ENCODE measurements at regions not wholly inside any gene's neighbourhood (a gene's known extent, or its start where the extent isn't known, plus 50 kb on each side); places are given as distances from the start of the nearest gene placed in this dataset.

DNA sequence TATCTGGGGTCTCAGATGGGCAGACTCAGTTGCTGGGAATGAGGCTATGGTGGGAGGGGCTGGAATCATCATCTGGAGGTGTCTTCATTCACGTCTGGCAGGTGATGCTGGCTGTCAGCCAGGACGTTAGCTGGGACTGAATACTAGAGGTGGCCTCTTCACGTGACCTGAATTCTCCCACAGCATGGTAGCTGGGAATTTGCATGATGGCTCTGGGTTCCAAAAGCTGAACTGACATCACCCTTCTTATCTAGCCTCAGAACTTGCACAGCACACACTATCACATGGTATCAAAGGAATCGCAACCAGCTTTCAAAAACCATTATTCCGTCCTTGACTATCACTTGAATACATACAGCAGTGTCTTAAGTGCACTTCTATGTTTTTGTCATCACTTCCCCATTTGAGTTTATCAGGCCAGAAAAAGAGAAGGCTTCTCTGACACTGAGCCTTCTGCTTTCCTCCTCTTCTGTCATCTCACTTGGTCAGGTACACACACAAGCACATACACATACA lies 53.0 kb upstream of the LRP2 start:
- Histone ChIP-seq H3K4me3 (ENCODE audit: low read depth in 2 of 2, low read length in 2 of 2) (no peak overlapping the region), H3K4me1 (ENCODE audit: control insufficient read depth, insufficient read depth, low read length) (no peaks in the 10 kb centered on the region), H3K27ac (ENCODE audit: low read length) (no peak overlapping the region), H3K9me3 (ENCODE audit: control insufficient read depth, insufficient read depth, low read depth, low read length) (no peaks in the 10 kb centered on the region), H3K36me3 (ENCODE audit: control insufficient read depth, insufficient read depth, low read length) (no peaks in the 10 kb centered on the region), H3K27me3 (ENCODE audit: control insufficient read depth, insufficient read depth, low read length) (peaks cover 44% of the 10 kb centered on the region)
- DNase-seq (ENCODE audit: low read depth, low spot score) (no peak), ATAC-seq (no peak)
- intact Hi-C loops (cut with micrococcal nuclease; ENCODE audit: unreplicated experiment) (no loop called here), in situ Hi-C loops (cut with HindIII; ENCODE audit: low pct_unique_long_range_greater_than_20kb, low sequenced_read_pairs) (no loop called here)
- TF ChIP-seq, protein P1, sequence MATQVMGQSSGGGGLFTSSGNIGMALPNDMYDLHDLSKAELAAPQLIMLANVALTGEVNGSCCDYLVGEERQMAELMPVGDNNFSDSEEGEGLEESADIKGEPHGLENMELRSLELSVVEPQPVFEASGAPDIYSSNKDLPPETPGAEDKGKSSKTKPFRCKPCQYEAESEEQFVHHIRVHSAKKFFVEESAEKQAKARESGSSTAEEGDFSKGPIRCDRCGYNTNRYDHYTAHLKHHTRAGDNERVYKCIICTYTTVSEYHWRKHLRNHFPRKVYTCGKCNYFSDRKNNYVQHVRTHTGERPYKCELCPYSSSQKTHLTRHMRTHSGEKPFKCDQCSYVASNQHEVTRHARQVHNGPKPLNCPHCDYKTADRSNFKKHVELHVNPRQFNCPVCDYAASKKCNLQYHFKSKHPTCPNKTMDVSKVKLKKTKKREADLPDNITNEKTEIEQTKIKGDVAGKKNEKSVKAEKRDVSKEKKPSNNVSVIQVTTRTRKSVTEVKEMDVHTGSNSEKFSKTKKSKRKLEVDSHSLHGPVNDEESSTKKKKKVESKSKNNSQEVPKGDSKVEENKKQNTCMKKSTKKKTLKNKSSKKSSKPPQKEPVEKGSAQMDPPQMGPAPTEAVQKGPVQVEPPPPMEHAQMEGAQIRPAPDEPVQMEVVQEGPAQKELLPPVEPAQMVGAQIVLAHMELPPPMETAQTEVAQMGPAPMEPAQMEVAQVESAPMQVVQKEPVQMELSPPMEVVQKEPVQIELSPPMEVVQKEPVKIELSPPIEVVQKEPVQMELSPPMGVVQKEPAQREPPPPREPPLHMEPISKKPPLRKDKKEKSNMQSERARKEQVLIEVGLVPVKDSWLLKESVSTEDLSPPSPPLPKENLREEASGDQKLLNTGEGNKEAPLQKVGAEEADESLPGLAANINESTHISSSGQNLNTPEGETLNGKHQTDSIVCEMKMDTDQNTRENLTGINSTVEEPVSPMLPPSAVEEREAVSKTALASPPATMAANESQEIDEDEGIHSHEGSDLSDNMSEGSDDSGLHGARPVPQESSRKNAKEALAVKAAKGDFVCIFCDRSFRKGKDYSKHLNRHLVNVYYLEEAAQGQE (IDR thresholded peaks at IDR 0.05; ENCODE audit: insufficient read depth in 1 of 2, low read depth in 2 of 2, low read length in 1 of 2): no peak
- TF ChIP-seq TCF7L2 (IDR thresholded peaks at IDR 0.05; ENCODE audit: low read depth, low read length): no peak
- TF ChIP-seq POLR2AphosphoS5 (IDR thresholded peaks at IDR 0.05; ENCODE audit: low read depth, low read length): no peak
- TF ChIP-seq CTCF (IDR thresholded peaks at IDR 0.05): no peak
- no peak for TF ChIP-seq SIN3A (IDR thresholded peaks at IDR 0.05; ENCODE audit: borderline replicate concordance, insufficient read depth, low read depth, low read length)
- no TSS peak for BruUV-seq (replicated peaks)
- POLR2A ChIA-PET: interaction anchor here (0.6 kb wide), 1 partner anchor 23 kb away, joined by 3 read pairs; no protein-coding TSS in a partner anchor
- CTCF ChIA-PET: no interaction called here

Data from Panc1 (cell line).